ENCODE measurements at regions not wholly inside any gene's neighbourhood (a gene's known extent, or its start where the extent isn't known, plus 50 kb on each side); places are given as distances from the start of the nearest gene placed in this dataset.
"Not testable (repeated sequence)": the region's sequence is repeated elsewhere in the genome, so short reads cannot be mapped to it uniquely, and the experiment has no call there.

DNA sequence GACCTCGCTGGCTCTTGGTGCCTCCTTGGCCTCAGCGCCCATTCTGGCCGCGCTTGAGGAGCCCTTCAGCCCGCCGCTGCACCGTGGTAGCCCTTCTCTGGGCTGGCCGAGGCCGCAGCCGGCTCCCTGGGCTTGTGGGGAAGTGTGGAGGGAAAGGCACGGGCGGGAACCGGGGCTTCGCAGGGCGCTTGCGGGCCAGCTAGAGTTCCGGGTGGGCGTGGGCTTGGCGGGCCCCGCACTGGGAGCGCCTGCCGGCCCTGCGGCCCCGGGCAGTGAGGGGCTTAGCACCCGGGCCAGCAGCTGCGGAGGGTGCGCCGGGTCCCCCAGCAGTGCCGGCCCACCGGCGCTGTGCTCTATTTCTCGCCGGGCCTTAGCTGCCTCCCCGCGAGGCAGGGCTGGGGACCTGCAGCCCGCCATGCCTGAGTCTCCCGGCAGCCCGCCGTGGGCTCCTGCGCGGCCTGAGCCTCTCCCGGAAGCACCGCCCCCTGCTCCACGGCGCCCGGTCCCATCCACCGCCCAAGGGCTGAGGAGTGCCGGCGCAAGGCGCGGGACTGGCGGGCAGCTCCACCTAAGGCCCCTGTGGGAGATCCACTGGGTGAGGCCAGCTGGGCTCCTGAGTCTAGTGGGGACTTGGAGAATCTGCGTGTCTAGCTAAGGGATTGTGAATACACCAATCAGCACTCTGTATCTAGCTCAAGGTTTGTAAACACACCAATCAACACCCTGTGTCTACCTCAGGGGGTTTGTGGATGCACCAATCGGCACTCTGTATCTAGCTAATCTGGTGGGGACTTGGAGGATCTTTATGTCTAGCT is 141.1 kb downstream of the SLCO4C1 start:
- H3K27me3 ChIP-seq (ENCODE audit: insufficient read depth, low read length); H3K9me3 ChIP-seq (ENCODE audit: control insufficient read depth in 1 of 2, low read length in 2 of 2); H3K27ac ChIP-seq (ENCODE audit: low read depth, low read length); H3K4me1 Mint-ChIP-seq; CTCF ChIA-PET (ENCODE audit: partially characterized antibody); H3K36me3 ChIP-seq (ENCODE audit: insufficient read depth, low read length); H3K4me3 ChIP-seq (ENCODE audit: low read length in 2 of 2); H3K36me3 Mint-ChIP-seq; H3K27me3 Mint-ChIP-seq; H3K4me1 ChIP-seq (ENCODE audit: insufficient read depth, low read length); H3K9me3 Mint-ChIP-seq: not testable (repeated sequence)
- intact Hi-C loops (cut with micrococcal nuclease): loop anchor here (10.0 kb wide), 1 partner anchor 1720 kb away; no protein-coding TSS in a partner anchor
- Mint-ChIP-seq H3K27ac (peak overlapping the region in 1 of 7 donors; percentile 15), H3K4me3 (peak overlapping the region in 6 of 8 donors; percentile 17 to 74 (median 58))
- DNase-seq: peak; percentile 8 to 57 (median 28)
- POLR2A ChIA-PET (ENCODE audit: partially characterized antibody): interaction anchor here (0.6 to 1.5 kb wide), 3 partner anchors 141 to 965 kb away, joined by 3 to 5 read pairs (median 3); partner anchors contain the start of genes GIN1, PPIP5K2 and SLCO4C1

DNA sequence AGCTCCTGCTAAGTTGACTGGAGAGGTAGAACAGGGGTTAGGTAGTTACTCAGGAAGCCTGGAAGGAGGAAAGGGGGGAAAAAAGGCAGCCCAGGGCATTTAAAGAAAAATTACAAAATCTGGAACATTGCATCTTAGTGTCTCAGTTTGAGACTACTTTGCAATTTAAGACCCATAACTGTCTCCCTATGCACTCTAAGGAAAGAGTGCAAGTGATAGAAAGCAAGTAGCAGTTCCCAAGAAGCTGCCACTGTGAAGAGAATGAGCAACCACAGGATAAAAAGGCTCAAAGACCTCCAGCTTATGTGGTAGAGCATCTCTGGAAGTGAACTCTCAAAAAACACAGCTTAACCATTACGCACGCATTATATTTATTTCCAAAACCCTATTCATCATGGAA is 141.8 kb downstream of the SLCO4C1 start:
- H3K4me1 ChIP-seq (ENCODE audit: insufficient read depth, low read length): no peaks in the 10 kb centered on the region
- H3K9me3 ChIP-seq (ENCODE audit: control insufficient read depth in 1 of 2, low read length in 2 of 2): no peaks in the 10 kb centered on the region
- H3K36me3 ChIP-seq (ENCODE audit: insufficient read depth, low read length): no peaks in the 10 kb centered on the region
- H3K4me3 Mint-ChIP-seq: peak overlapping the region in 5 of 8 donors; percentile 15 to 72 (median 55)
- no peaks in the 10 kb centered on the region for H3K27me3 ChIP-seq (ENCODE audit: insufficient read depth, low read length)
- ChIA-PET POLR2A (ENCODE audit: partially characterized antibody) (interaction anchor here (0.6 to 1.5 kb wide), 3 partner anchors 142 to 966 kb away, joined by 3 to 5 read pairs (median 3); partner anchors contain the start of genes GIN1, PPIP5K2 and SLCO4C1), CTCF (ENCODE audit: partially characterized antibody) (no interaction called here)
- no peaks in the 10 kb centered on the region for H3K27me3 Mint-ChIP-seq
- no peak for DNase-seq
- no peak overlapping the region for H3K27ac ChIP-seq (ENCODE audit: low read depth, low read length)
- peaks cover 0 to 3% (median 0%) of the 10 kb centered on the region in 8 donors for H3K9me3 Mint-ChIP-seq
- intact Hi-C loops (cut with micrococcal nuclease): loop anchor here (10.0 kb wide), 1 partner anchor 1719 kb away; no protein-coding TSS in a partner anchor
- H3K36me3 Mint-ChIP-seq: no peaks in the 10 kb centered on the region
- peak overlapping the region in 1 of 7 donors; percentile 15 for H3K27ac Mint-ChIP-seq
- H3K4me1 Mint-ChIP-seq: no peaks in the 10 kb centered on the region
- no peak overlapping the region for H3K4me3 ChIP-seq (ENCODE audit: low read length in 2 of 2)

DNA sequence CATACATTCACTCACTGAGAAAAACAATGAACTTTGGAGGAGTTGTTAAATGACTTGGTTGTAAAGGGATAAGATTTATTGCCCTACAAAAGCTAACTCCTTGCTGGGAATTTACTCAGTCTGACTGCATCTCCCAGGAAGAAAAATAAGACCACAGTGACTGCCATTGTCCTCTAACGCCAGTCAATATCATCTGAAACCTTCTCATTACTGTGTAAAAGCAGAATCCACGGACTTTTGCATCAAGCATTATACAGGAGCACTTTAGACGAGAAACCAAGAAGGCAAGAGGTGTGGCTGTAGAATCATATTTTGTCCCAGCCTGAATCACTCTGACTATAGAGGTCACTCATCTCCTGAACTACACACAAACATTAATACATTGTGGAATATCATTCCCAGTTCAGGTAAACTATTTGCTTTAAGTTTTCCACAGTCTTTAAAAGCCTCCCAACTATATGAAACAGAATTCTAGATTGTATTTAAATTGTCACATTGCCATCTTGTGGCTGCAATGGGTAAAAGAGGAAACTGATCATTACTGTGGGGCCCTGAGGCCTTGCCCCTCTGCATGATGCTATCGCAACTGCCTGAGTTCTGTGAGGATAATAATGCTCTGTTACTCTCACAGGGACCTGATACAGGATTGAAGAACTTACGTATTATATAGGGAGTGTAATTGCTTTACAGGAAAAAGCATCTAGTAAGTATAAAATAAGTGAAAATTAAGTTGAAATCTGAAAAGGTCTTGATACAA is 142.9 kb downstream of the SLCO4C1 start:
- CTCF ChIA-PET (ENCODE audit: partially characterized antibody): no interaction called here
- H3K4me3 ChIP-seq (ENCODE audit: low read length in 2 of 2): no peak overlapping the region
- H3K27ac ChIP-seq (ENCODE audit: low read depth, low read length): no peak overlapping the region
- H3K36me3 ChIP-seq (ENCODE audit: insufficient read depth, low read length): no peaks in the 10 kb centered on the region
- Mint-ChIP-seq H3K27me3 (no peaks in the 10 kb centered on the region), H3K4me1 (no peaks in the 10 kb centered on the region), H3K4me3 (peak overlapping the region in 1 of 8 donors; percentile 52), H3K27ac (no peak overlapping the region), H3K36me3 (no peaks in the 10 kb centered on the region), H3K9me3 (peaks cover 0 to 5% (median 0%) of the 10 kb centered on the region in 8 donors)
- H3K9me3 ChIP-seq (ENCODE audit: control insufficient read depth in 1 of 2, low read length in 2 of 2): no peaks in the 10 kb centered on the region
- peak in 2 of 5 donors; percentile 1 to 31 for DNase-seq
- H3K27me3 ChIP-seq (ENCODE audit: insufficient read depth, low read length): no peaks in the 10 kb centered on the region
- intact Hi-C loops (cut with micrococcal nuclease): loop anchor here (10.0 kb wide), 1 partner anchor 1718 kb away; no protein-coding TSS in a partner anchor
- no peaks in the 10 kb centered on the region for H3K4me1 ChIP-seq (ENCODE audit: insufficient read depth, low read length)
- POLR2A ChIA-PET (ENCODE audit: partially characterized antibody): interaction anchor here (0.5 kb wide), 1 partner anchor 1249 kb away, joined by 3 read pairs; no protein-coding TSS in a partner anchor

DNA sequence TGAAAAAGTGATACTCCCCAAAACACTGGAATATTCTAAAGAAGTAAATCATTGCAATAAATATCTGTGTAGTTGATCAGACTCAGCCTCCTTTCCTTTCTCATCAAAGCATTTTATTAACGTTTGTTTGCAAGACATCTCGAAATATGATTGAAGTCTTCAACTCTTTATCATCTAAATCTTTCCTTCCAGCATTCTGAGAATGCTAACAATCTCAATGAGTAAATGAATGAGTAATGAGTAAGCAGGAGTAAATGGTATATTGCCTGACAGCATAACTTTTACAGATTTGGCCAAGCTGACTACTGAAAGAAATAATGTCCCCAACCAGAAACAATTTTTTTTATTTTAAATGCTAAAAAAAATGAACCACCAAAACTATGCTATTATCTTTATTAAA is 157.1 kb downstream of the SLCO4C1 start:
- intact Hi-C loops (cut with micrococcal nuclease): no loop called here
- no peaks in the 10 kb centered on the region for H3K4me1 ChIP-seq (ENCODE audit: insufficient read depth, low read length)
- no peaks in the 10 kb centered on the region for H3K36me3 ChIP-seq (ENCODE audit: insufficient read depth, low read length)
- H3K27ac ChIP-seq (ENCODE audit: low read depth, low read length): no peak overlapping the region
- Mint-ChIP-seq H3K4me1 (no peaks in the 10 kb centered on the region), H3K27me3 (no peaks in the 10 kb centered on the region), H3K27ac (no peak overlapping the region), H3K36me3 (no peaks in the 10 kb centered on the region), H3K4me3 (no peak overlapping the region), H3K9me3 (peaks cover 0 to 4% (median 0%) of the 10 kb centered on the region in 8 donors)
- ChIA-PET POLR2A (ENCODE audit: partially characterized antibody) (no interaction called here), CTCF (ENCODE audit: partially characterized antibody) (no interaction called here)
- H3K27me3 ChIP-seq (ENCODE audit: insufficient read depth, low read length): no peaks in the 10 kb centered on the region
- H3K9me3 ChIP-seq (ENCODE audit: control insufficient read depth in 1 of 2, low read length in 2 of 2): no peaks in the 10 kb centered on the region
- H3K4me3 ChIP-seq (ENCODE audit: low read length in 2 of 2): no peak overlapping the region
- DNase-seq: no peak

DNA sequence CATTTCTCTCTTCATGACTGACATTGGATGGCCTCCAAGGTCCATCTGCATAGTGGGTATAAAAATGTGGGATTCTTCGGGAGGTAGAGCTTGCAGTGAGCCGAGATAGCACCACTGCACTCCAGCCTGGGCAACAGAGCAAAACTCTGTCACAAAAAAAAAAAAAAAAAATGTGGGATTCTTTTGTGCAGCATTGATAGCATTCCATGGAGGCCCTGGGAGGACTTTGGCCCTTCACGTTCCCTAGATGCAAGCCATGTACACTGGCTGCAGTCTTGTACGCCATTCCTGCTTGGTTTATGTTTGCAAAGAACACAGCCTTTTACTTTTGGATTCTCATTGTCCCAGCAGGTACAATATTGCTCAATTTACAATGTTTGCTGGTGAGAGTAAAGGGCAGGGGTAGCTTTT is 157.8 kb downstream of the SLCO4C1 start:
- Mint-ChIP-seq H3K4me1 (no peaks in the 10 kb centered on the region), H3K27ac (no peak overlapping the region), H3K27me3 (no peaks in the 10 kb centered on the region), H3K36me3 (no peaks in the 10 kb centered on the region), H3K9me3 (peaks cover 0 to 4% (median 0%) of the 10 kb centered on the region in 8 donors), H3K4me3 (no peak overlapping the region)
- intact Hi-C loops (cut with micrococcal nuclease): no loop called here
- no peaks in the 10 kb centered on the region for H3K9me3 ChIP-seq (ENCODE audit: control insufficient read depth in 1 of 2, low read length in 2 of 2)
- no peak overlapping the region for H3K27ac ChIP-seq (ENCODE audit: low read depth, low read length)
- no peaks in the 10 kb centered on the region for H3K27me3 ChIP-seq (ENCODE audit: insufficient read depth, low read length)
- no peaks in the 10 kb centered on the region for H3K4me1 ChIP-seq (ENCODE audit: insufficient read depth, low read length)
- H3K36me3 ChIP-seq (ENCODE audit: insufficient read depth, low read length): no peaks in the 10 kb centered on the region
- ChIA-PET POLR2A (ENCODE audit: partially characterized antibody) (no interaction called here), CTCF (ENCODE audit: partially characterized antibody) (no interaction called here)
- H3K4me3 ChIP-seq (ENCODE audit: low read length in 2 of 2): no peak overlapping the region
- DNase-seq: no peak

DNA sequence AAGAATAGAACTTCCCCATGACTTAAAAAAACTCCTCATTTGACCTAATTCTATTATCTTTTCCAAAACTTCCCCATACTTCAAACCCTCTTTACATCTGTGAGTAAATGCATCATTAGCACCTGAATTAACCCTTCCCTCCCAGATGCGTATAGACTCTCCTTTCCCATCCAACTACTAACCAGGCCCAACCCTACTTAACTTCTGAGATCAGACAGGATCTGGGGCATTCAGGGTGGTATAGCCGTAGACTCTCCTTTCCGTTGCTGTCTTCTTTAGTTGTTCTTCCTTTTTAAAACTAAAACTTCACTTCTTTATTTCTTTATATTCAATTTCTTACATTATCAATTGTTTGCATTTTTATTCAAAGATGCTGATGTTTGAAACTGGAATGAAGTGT is 165.2 kb downstream of the SLCO4C1 start:
- CTCF ChIA-PET (ENCODE audit: partially characterized antibody): no interaction called here
- H3K27me3 ChIP-seq (ENCODE audit: insufficient read depth, low read length): no peaks in the 10 kb centered on the region
- Mint-ChIP-seq H3K27ac (no peak overlapping the region), H3K36me3 (no peaks in the 10 kb centered on the region), H3K9me3 (peaks cover 0 to 8% (median 2%) of the 10 kb centered on the region in 8 donors), H3K4me3 (no peak overlapping the region), H3K27me3 (no peaks in the 10 kb centered on the region), H3K4me1 (no peaks in the 10 kb centered on the region)
- H3K4me1 ChIP-seq (ENCODE audit: insufficient read depth, low read length): no peaks in the 10 kb centered on the region
- H3K36me3 ChIP-seq (ENCODE audit: insufficient read depth, low read length): no peaks in the 10 kb centered on the region
- no peaks in the 10 kb centered on the region for H3K9me3 ChIP-seq (ENCODE audit: control insufficient read depth in 1 of 2, low read length in 2 of 2)
- DNase-seq: no peak
- no peak overlapping the region for H3K27ac ChIP-seq (ENCODE audit: low read depth, low read length)
- POLR2A ChIA-PET (ENCODE audit: partially characterized antibody): no interaction called here
- no peak overlapping the region for H3K4me3 ChIP-seq (ENCODE audit: low read length in 2 of 2)
- intact Hi-C loops (cut with micrococcal nuclease): no loop called here

DNA sequence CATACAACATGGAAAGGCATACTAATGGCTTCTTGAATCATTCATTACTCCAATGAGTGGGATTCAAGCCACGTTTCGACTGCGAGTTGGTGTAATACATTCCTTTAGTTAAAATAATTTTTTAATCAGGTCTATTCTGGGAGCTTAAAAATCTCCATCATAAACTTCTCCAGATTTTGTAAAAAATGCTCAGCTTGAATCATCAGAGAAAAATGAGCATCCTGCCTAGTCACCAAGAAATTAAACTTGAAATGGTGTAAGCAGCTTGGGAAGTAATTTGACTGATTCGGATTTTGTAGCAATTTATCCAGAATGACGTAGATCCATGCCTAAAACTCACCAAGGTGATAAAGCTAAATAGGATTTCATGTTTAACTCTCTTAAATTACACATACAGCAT is 165.7 kb downstream of the SLCO4C1 start:
- POLR2A ChIA-PET (ENCODE audit: partially characterized antibody): no interaction called here
- no peaks in the 10 kb centered on the region for H3K27me3 Mint-ChIP-seq

More for the DNA sequence above, 165.7 kb downstream of the SLCO4C1 start:
- Histone ChIP-seq H3K4me1 (ENCODE audit: insufficient read depth, low read length) (no peaks in the 10 kb centered on the region), H3K27me3 (ENCODE audit: insufficient read depth, low read length) (no peaks in the 10 kb centered on the region), H3K9me3 (ENCODE audit: control insufficient read depth in 1 of 2, low read length in 2 of 2) (no peaks in the 10 kb centered on the region), H3K36me3 (ENCODE audit: insufficient read depth, low read length) (no peaks in the 10 kb centered on the region), H3K4me3 (ENCODE audit: low read length in 2 of 2) (no peak overlapping the region), H3K27ac (ENCODE audit: low read depth, low read length) (no peak overlapping the region)
- CTCF ChIA-PET (ENCODE audit: partially characterized antibody): no interaction called here
- no peaks in the 10 kb centered on the region for H3K36me3 Mint-ChIP-seq
- H3K4me3 Mint-ChIP-seq: no peak overlapping the region
- no peak for DNase-seq
- peaks cover 0 to 8% (median 2%) of the 10 kb centered on the region in 8 donors for H3K9me3 Mint-ChIP-seq
- intact Hi-C loops (cut with micrococcal nuclease): no loop called here
- no peak overlapping the region for H3K27ac Mint-ChIP-seq
- H3K4me1 Mint-ChIP-seq: no peaks in the 10 kb centered on the region
